ENCODE measurements at regions not wholly inside any gene's neighbourhood (a gene's known extent, or its start where the extent isn't known, plus 50 kb on each side); places are given as distances from the start of the nearest gene placed in this dataset.
"Not testable (repeated sequence)": the region's sequence is repeated elsewhere in the genome, so short reads cannot be mapped to it uniquely, and the experiment has no call there.

GRCh38 chr21:25485914-25486313 is 121.4 kb downstream of the MRPL39 start:
- Histone ChIP-seq H3K36me3 (no peaks in the 10 kb centered on the region), H3K27me3 (no peaks in the 10 kb centered on the region), H3K27ac (no peak overlapping the region), H3K4me1 (ENCODE audit: insufficient read depth) (no peaks in the 10 kb centered on the region), H3K4me3 (no peak overlapping the region), H3K9me3 (no peaks in the 10 kb centered on the region)
- no peak for DNase-seq
- intact Hi-C loops (cut with DNase I): no loop called here
- 75 to 81% (median 77%) methylated on average over 2 of the region's 2 CpGs for whole genome bisulfite sequencing, 3 donors
- TF ChIP-seq, protein P1, sequence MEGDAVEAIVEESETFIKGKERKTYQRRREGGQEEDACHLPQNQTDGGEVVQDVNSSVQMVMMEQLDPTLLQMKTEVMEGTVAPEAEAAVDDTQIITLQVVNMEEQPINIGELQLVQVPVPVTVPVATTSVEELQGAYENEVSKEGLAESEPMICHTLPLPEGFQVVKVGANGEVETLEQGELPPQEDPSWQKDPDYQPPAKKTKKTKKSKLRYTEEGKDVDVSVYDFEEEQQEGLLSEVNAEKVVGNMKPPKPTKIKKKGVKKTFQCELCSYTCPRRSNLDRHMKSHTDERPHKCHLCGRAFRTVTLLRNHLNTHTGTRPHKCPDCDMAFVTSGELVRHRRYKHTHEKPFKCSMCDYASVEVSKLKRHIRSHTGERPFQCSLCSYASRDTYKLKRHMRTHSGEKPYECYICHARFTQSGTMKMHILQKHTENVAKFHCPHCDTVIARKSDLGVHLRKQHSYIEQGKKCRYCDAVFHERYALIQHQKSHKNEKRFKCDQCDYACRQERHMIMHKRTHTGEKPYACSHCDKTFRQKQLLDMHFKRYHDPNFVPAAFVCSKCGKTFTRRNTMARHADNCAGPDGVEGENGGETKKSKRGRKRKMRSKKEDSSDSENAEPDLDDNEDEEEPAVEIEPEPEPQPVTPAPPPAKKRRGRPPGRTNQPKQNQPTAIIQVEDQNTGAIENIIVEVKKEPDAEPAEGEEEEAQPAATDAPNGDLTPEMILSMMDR (IDR thresholded peaks at IDR 0.05): no peak
- TF ChIP-seq POLR2A (IDR thresholded peaks at IDR 0.05) (no peak), EP300 (IDR thresholded peaks at IDR 0.05) (no peak)

- Histone ChIP-seq H3K4me3 (no peak overlapping the region), H3K9me3 (no peaks in the 10 kb centered on the region), H3K4me1 (ENCODE audit: insufficient read depth) (no peaks in the 10 kb centered on the region), H3K27ac (no peak overlapping the region), H3K27me3 (no peaks in the 10 kb centered on the region), H3K36me3 (no peaks in the 10 kb centered on the region)
- intact Hi-C loops (cut with DNase I): no loop called here
- TF ChIP-seq POLR2A (IDR thresholded peaks at IDR 0.05) (no peak), EP300 (IDR thresholded peaks at IDR 0.05) (no peak)
- TF ChIP-seq, protein P1 (IDR thresholded peaks at IDR 0.05): no peak
- no peak for DNase-seq
These were observed 139.4 kb downstream of the MRPL39 start for GRCh38 chr21:25467896-25468295.

- H3K27me3 ChIP-seq; H3K36me3 ChIP-seq; H3K4me3 ChIP-seq; H3K9me3 ChIP-seq; DNase-seq; H3K27ac ChIP-seq; H3K4me1 ChIP-seq (ENCODE audit: insufficient read depth); intact Hi-C loops (cut with DNase I): not testable (repeated sequence)
- WGBS, 3 donors: 86 to 91% (median 88%) methylated on average over 5 of the region's 5 CpGs
These were observed 140.2 kb downstream of the MRPL39 start for GRCh38 chr21:25467071-25467470.

GRCh38 chr21:25466470-25466869 is 140.8 kb downstream of the MRPL39 start:
- H3K4me3 ChIP-seq: no peak overlapping the region
- TF ChIP-seq POLR2A (IDR thresholded peaks at IDR 0.05) (no peak), EP300 (IDR thresholded peaks at IDR 0.05) (no peak)
- TF ChIP-seq, protein P1 (IDR thresholded peaks at IDR 0.05): no peak
- no peaks in the 10 kb centered on the region for H3K4me1 ChIP-seq (ENCODE audit: insufficient read depth)
- H3K36me3 ChIP-seq: no peaks in the 10 kb centered on the region
- intact Hi-C loops (cut with DNase I): no loop called here
- WGBS, 3 donors: 69 to 77% (median 73%) methylated on average over 2 of the region's 2 CpGs
- no peak for DNase-seq
- H3K27me3 ChIP-seq: no peaks in the 10 kb centered on the region
- no peaks in the 10 kb centered on the region for H3K9me3 ChIP-seq
- H3K27ac ChIP-seq: no peak overlapping the region

- no peak for DNase-seq
- Histone ChIP-seq H3K4me3 (no peak overlapping the region), H3K36me3 (no peaks in the 10 kb centered on the region), H3K9me3 (no peaks in the 10 kb centered on the region), H3K27me3 (no peaks in the 10 kb centered on the region), H3K4me1 (ENCODE audit: insufficient read depth) (no peaks in the 10 kb centered on the region), H3K27ac (no peak overlapping the region)
- intact Hi-C loops (cut with DNase I): no loop called here
- no peak for TF ChIP-seq EP300 (IDR thresholded peaks at IDR 0.05)
- TF ChIP-seq POLR2A (IDR thresholded peaks at IDR 0.05): no peak
- TF ChIP-seq, protein P1 (IDR thresholded peaks at IDR 0.05): no peak
These were observed 142.0 kb downstream of the MRPL39 start for GRCh38 chr21:25465263-25465662.
